Occipital lobe (tissue), 1 donor: ENCODE measurements at regions not wholly inside any gene's neighbourhood (a gene's known extent, or its start where the extent isn't known, plus 50 kb on each side); places are given as distances from the start of the nearest gene placed in this dataset.

ENCODE experiments used
- DNase-seq: peaks from one replicate; lab custom pipeline; 2025; lab: John Stamatoyannopoulos, UW

GRCh38 chr1:103854279-103854678, 104.6 kb downstream of the AMY1C start:
- no peak for DNase-seq

DNA sequence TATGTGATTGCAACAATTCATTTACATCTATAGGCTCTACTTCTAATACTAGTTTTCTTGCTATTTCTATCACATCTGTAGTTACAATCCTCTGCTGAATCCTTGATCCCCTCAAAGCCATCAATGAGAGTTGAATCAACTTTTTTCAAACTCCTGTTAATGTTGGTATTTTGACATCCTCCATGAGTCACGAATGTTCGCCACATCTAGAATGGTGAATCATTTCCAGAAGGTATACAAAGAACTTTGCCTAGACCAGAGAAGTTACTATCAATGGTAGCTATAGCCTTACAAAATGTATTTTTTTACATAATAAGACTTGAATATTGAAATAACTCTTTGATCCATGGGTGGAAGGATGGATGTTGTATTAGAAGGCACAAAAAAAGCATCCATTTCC, 110.0 kb downstream of the AMY1C start:
- DNase-seq: no peak

- no peak for DNase-seq
These were observed 149.1 kb downstream of the AMY1C start for GRCh38 chr1:103898576-103899345.

- DNase-seq: no peak
These were observed 150.3 kb downstream of the AMY1C start for GRCh38 chr1:103900005-103900404.

DNA sequence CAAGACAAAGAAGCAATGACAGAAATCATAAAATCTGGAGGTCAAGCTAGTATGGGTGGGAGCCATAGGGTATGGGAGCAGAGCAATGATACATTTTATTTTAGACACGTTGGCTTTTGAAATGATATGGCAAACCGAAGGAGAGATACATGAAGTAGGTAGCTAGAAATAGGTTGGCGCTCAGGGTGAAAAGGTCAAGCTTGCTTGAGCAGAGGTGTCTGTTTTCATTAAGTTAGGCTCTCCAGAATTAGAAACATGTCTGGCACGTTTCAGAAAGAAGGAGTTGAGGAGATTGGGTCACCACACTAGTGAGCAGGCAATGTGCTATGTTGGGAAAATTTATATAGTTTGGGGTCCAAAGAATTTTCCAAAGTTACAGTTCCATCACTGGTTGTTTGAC, 151.4 kb downstream of the AMY1C start:
- DNase-seq: no peak

GRCh38 chr1:103905363-103905762, 155.7 kb downstream of the AMY1C start:
- no peak for DNase-seq

GRCh38 chr1:103911450-103911849, 161.8 kb downstream of the AMY1C start:
- DNase-seq: no peak

GRCh38 chr1:103917795-103918194, 168.1 kb downstream of the AMY1C start:
- no peak for DNase-seq

- DNase-seq: no peak
These were observed 182.2 kb downstream of the AMY1C start for GRCh38 chr1:103931891-103932290.

GRCh38 chr1:103937763-103938357, 188.2 kb downstream of the AMY1C start:
- DNase-seq: no peak

DNA sequence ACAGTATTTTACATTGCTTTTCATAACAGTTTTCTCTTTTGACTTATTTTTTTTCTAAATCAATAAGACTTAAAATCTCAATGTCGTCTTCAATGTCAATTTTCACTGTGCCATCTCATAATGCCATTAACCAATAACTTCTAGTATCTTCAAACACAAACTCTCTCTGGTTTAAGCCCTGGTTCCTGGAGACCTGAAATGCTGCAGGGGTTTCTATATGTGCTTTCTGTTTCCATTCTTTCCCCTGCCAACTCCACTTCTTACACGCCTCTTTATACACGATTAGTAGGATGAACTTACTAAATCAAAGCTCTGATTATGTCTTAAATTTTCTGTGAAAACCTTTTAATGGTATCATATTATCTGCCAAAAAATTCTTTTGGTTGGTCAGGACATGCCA, 191.4 kb downstream of the AMY1C start:
- no peak for DNase-seq

DNA sequence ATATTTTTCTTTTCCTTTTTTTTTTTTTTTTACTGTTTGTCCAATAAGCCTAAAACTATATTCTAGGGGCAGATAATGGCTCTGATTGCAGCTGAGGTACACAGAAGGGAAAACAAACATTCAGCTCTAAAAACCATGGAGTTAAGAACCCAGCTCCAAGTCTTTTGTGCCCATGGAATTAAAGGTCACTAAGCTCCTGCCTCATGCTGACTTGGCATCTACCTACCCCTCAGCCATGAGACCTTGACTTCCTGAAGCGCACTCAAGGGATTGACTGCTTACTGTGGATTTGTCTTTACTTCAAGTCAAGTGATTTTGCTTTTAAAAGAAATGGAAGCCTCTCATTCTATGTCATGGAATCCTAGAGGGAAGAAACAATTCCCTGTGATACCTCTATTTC, 192.3 kb downstream of the AMY1C start:
- no peak for DNase-seq

DNA sequence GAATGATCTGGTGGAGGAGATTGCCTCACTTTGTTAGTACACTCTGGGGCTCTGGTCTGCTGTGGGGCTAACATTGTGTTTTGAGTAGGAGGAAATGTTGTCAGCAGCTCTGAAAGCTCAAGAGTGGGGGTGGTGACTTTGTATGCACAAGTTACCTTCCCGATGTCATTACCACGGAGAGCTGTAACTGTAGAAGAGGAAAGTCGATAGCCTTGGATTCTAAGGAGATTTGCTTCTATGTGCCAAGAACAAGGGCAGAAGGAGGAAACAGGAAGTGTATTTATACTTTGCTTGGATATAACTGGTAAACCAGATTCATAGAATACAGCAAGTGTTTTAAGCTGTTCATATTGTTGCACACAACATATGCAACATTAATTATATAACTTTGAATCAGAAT, 196.1 kb downstream of the AMY1C start:
- DNase-seq: no peak

DNA sequence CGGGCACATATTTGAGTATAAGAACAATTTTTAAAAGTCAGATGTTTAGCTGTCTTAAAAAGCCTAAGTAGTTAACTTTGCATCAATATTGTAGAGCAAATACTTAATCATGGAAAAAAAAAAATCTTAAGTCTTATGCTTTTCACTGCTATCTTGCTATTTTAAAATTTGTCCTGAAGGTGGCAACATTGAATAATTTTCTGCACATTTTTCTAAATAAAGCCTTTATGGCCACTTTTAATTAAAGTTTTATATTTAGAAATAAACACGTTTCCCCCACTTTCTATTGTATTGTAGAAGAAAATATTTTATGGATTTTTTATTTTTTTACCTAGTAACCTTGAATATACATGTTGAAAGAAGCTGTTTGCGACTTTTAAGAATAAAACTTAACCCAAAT, 198.8 kb downstream of the AMY1C start:
- no peak for DNase-seq

GRCh38 chr1:103949779-103950178, 200.1 kb downstream of the AMY1C start:
- DNase-seq: no peak

DNA sequence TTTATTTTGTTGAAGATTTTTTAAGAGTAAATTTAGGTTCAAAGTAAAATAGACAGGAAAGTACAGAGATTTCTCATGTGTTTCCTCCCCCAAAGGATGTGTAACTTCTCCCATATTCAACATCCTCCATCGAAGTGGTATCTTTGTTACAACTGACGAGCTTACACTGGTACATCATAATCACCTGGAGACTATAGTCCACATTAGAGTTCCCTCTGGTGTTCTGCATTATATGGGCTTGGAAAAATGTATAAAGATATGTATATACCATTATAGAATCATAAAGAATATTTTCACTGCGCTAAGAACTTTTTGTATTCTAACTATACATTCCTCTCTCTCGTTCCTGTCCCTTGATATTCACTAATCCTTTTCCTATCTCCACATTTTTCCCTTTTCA, 203.7 kb downstream of the AMY1C start:
- DNase-seq: no peak

GRCh38 chr1:103958699-103959098, 209.0 kb downstream of the AMY1C start:
- no peak for DNase-seq

- DNase-seq: no peak
These were observed 209.9 kb downstream of the AMY1C start for GRCh38 chr1:103959565-103959964.

DNA sequence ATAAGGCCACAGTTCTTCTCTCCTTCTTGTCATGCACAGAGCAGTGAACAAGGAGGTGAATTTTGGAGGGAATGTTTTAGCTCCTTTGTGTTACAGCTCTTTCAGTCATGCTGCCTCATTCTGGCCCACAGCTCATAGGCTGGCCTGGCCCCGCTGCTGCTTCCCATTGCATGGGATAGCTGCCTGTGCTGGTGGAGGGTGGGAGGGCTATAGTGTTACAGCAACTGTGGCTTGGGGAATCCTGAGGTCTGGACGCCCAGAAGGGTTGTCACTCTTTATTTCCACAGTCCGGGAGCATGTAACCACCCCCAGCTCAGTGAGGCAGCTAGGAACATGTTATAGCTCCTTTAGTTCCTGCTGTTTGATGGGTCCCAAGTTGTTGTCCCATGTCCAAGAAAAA, 210.3 kb downstream of the AMY1C start:
- DNase-seq: no peak

DNA sequence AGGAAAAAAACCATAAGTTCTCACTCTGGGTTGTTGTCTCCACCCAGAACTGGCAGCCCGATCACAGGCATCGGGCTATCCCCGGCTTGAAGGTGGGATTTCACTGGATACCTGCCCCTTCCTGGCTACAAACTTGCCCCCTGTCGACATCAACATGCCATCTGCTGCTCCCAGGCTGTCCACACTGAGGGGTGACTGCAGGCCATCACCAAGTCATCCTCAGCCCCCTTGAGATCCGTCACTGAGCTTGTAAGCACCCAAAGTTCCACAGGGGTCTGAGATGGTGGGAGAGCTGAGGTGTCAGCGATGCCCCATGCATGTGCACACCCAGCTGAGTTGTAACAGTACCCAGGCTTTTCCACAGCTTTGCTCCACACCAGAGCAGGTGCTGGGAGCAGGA, 211.0 kb downstream of the AMY1C start:
- no peak for DNase-seq

DNA sequence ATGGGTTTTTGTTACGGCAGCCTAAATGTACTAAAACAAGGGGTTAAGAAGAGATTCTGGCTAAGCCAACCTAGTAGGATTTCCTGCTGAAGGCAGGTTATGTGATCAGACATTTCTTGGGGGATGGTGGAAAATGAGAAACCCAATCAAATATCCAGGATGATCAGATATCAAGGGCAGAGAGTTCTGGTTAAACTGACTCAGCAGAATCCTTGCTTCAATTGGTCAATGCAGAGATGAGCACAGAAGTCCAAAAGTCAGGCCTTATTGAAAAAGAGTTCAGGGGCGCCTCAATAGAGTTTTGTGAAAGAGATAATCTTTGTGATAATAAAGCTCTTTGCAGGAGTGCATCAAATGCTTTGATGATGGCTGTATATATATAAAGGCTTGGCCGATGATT, 237.1 kb downstream of the AMY1C start:
- no peak for DNase-seq

- DNase-seq: no peak
These were observed 247.9 kb downstream of the AMY1C start for GRCh38 chr1:103997631-103998030.

DNA sequence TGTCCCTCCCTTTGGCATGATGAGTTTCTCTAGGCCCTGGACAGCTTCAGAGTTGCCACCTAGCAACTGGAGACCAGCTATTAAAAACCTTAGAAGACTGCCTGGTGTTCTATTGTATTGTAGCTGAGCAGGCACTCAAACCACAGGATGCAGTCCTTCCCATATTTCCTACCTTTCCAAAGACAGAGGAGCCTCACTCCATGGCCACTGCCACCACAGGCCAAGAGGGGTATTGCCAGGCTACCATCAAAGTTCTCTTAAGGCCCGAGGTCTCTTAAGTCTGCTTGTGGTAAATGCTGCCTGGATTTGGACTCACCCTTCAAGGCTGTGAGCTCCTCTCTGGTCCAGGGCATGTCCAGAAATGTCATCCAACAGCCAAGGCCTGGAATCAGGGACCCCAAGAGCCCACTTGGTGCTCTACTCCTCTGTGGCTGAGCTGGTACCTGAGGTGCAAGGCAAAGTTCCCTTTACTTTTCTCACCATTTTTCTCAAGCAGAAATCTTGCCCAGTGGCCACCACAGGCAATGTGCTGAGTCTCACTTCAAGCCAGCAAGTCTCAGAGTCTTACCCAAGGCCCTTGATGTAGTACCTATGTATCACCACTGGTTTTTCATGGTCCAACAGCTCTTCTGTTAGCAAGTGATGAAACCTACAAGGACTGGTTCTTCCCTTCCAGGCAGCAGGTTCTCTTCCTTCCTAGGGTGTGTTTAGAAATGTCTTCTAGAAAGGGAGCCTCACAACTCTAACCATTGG, 269.4 kb downstream of the AMY1C start:
- DNase-seq: no peak
